HG03432 (cell line): ENCODE measurements at regions not wholly inside any gene's neighbourhood (a gene's known extent, or its start where the extent isn't known, plus 50 kb on each side); places are given as distances from the start of the nearest gene placed in this dataset.
"Not testable (repeated sequence)": the region's sequence is repeated elsewhere in the genome, so short reads cannot be mapped to it uniquely, and the experiment has no call there.

Experiments
- ATAC-seq: cut with Tn5 transposase; IDR thresholded peaks from one replicate; pipeline ENCODE4 v1.9.1; 2021; ENCODE audit warnings: mild to moderate bottlenecking, moderate library complexity; ENCODE audit not compliant: unreplicated experiment

- ATAC-seq = no peak
Observed at GRCh38 chr14:21882226-21882625, 208.6 kb upstream of the OR4E1 start.

- no peak for ATAC-seq
Observed at GRCh38 chr14:21880918-21881317, 207.3 kb upstream of the OR4E1 start.

GRCh38 chr14:21875791-21876190 lies 202.2 kb upstream of the OR4E1 start:
- no peak for ATAC-seq

- ATAC-seq = no peak
Observed at GRCh38 chr14:21874946-21875345, 201.3 kb upstream of the OR4E1 start.

- no peak for ATAC-seq
Observed at GRCh38 chr14:21874167-21874566, 200.5 kb upstream of the OR4E1 start.

GRCh38 chr14:21868442-21869046 lies 194.9 kb upstream of the OR4E1 start:
- ATAC-seq = peak; percentile 77

GRCh38 chr14:21867541-21867940 lies 193.9 kb upstream of the OR4E1 start:
- ATAC-seq = no peak

- ATAC-seq = no peak
Observed at GRCh38 chr14:21866479-21866878, 192.9 kb upstream of the OR4E1 start.

- no peak for ATAC-seq
Observed at GRCh38 chr14:21863289-21863688, 189.7 kb upstream of the OR4E1 start.

GRCh38 chr14:21861153-21861552 lies 187.5 kb upstream of the OR4E1 start:
- no peak for ATAC-seq

- no peak for ATAC-seq
Observed at GRCh38 chr14:21860172-21860571, 186.6 kb upstream of the OR4E1 start.

GRCh38 chr14:21852775-21853174 lies 179.2 kb upstream of the OR4E1 start:
- no peak for ATAC-seq

- no peak for ATAC-seq
Observed at GRCh38 chr14:21852061-21852664, 178.5 kb upstream of the OR4E1 start.

GRCh38 chr14:21846902-21847301 lies 173.3 kb upstream of the OR4E1 start:
- ATAC-seq = not testable (repeated sequence)

- peak; percentile 71 for ATAC-seq
Observed at GRCh38 chr14:21846227-21846885, 172.7 kb upstream of the OR4E1 start.

- no peak for ATAC-seq
Observed at GRCh38 chr14:21840765-21841164, 167.1 kb upstream of the OR4E1 start.

- no peak for ATAC-seq
Observed at GRCh38 chr14:21833836-21834235, 160.2 kb upstream of the OR4E1 start.

- ATAC-seq = no peak
Observed at GRCh38 chr14:21825845-21826244, 152.2 kb upstream of the OR4E1 start.

GRCh38 chr14:21825149-21825743 lies 151.6 kb upstream of the OR4E1 start:
- peak; percentile 60 for ATAC-seq

GRCh38 chr14:21822109-21822508 lies 148.5 kb upstream of the OR4E1 start:
- ATAC-seq = no peak

- no peak for ATAC-seq
Observed at GRCh38 chr14:21820631-21821030, 147.0 kb upstream of the OR4E1 start.

GRCh38 chr14:21819891-21820290 lies 146.3 kb upstream of the OR4E1 start:
- ATAC-seq = not testable (repeated sequence)
